ENCODE measurements at regions not wholly inside any gene's neighbourhood (a gene's known extent, or its start where the extent isn't known, plus 50 kb on each side); places are given as distances from the start of the nearest gene placed in this dataset.

DNA sequence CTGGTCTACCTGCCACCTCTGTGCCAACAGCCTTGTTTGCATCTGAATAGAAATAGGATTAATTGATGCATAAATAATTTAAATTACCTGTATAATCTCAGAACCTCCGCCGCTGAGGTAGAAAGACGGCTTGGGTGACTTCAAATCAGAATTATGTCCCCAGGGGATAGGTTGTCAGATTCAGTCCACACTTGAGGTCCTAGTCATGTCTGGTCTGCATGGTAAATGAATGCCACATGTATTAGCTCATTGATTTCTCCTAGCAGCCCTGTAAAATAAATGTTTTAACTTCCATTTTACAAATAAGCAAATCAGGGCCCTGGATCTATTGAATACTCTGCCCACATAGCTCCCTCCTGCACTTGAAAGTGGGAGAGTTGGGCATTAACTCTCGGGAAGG, 368.0 kb upstream of the WWC1 start:
- Histone ChIP-seq H3K9me3 (ENCODE audit: control insufficient read depth in 4 of 4, low read length in 3 of 4) (no peaks in the 10 kb centered on the region), H3K9ac (ENCODE audit: low read depth in 1 of 2, low read length in 2 of 2) (no peak overlapping the region), H3K36me3 (ENCODE audit: control insufficient read depth in 4 of 4, insufficient read depth in 3 of 4, low read depth in 1 of 4, low read length in 3 of 4) (no peaks in the 10 kb centered on the region), H3K27me3 (ENCODE audit: control insufficient read depth in 4 of 4, insufficient read depth in 4 of 4, low read length in 3 of 4) (no peaks in the 10 kb centered on the region), H3K4me3 (ENCODE audit: low read depth in 1 of 3, low read length in 3 of 3) (no peak overlapping the region), H3K27ac (ENCODE audit: low read depth in 1 of 2, low read length in 2 of 2) (no peak overlapping the region), H3K4me1 (ENCODE audit: control insufficient read depth in 4 of 4, insufficient read depth in 4 of 4, low read length in 3 of 4) (no peaks in the 10 kb centered on the region)
- DNase-seq (ENCODE audit: low spot score), result no peak
- TF ChIP-seq HNF4A (conservative IDR thresholded peaks at IDR 0.05) (no peak), HNF4G (IDR thresholded peaks at IDR 0.05) (no peak), RXRA (IDR thresholded peaks at IDR 0.05) (no peak), JUND (IDR thresholded peaks at IDR 0.05) (no peak), FOXA2 (IDR thresholded peaks at IDR 0.05) (no peak), EGR1 (IDR thresholded peaks at IDR 0.05; ENCODE audit: low read depth in 2 of 2) (no peak)
- TF ChIP-seq, protein P1, sequence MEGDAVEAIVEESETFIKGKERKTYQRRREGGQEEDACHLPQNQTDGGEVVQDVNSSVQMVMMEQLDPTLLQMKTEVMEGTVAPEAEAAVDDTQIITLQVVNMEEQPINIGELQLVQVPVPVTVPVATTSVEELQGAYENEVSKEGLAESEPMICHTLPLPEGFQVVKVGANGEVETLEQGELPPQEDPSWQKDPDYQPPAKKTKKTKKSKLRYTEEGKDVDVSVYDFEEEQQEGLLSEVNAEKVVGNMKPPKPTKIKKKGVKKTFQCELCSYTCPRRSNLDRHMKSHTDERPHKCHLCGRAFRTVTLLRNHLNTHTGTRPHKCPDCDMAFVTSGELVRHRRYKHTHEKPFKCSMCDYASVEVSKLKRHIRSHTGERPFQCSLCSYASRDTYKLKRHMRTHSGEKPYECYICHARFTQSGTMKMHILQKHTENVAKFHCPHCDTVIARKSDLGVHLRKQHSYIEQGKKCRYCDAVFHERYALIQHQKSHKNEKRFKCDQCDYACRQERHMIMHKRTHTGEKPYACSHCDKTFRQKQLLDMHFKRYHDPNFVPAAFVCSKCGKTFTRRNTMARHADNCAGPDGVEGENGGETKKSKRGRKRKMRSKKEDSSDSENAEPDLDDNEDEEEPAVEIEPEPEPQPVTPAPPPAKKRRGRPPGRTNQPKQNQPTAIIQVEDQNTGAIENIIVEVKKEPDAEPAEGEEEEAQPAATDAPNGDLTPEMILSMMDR (IDR thresholded peaks at IDR 0.05; ENCODE audit: low read depth, low read length, missing input control), result no peak
- TF ChIP-seq, protein P2, sequence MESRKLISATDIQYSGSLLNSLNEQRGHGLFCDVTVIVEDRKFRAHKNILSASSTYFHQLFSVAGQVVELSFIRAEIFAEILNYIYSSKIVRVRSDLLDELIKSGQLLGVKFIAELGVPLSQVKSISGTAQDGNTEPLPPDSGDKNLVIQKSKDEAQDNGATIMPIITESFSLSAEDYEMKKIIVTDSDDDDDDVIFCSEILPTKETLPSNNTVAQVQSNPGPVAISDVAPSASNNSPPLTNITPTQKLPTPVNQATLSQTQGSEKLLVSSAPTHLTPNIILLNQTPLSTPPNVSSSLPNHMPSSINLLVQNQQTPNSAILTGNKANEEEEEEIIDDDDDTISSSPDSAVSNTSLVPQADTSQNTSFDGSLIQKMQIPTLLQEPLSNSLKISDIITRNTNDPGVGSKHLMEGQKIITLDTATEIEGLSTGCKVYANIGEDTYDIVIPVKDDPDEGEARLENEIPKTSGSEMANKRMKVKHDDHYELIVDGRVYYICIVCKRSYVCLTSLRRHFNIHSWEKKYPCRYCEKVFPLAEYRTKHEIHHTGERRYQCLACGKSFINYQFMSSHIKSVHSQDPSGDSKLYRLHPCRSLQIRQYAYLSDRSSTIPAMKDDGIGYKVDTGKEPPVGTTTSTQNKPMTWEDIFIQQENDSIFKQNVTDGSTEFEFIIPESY (IDR thresholded peaks at IDR 0.05), result no peak
- WGBS, result 76% methylated on average over 4 of the region's 4 CpGs

DNA sequence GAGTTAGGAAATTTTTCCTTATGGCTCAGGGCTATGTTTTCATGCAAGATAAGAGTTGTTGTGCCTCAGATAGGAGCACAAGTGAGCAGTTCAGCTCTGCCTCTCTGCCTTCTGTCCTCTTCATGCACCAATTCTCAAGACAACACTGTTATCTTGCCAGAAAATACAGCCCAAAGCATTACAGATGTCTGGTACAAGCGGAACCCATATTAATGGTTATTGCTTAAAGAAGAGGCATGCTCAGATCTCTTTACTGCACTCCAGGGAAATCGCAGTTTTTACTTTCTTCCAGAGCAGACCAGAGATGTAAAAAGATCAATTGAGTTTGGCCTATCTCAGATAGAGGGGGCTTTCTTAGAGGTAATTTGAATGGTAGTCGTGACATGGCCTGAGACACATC, 361.6 kb upstream of the WWC1 start:
- Histone ChIP-seq H3K4me1 (ENCODE audit: control insufficient read depth in 4 of 4, insufficient read depth in 4 of 4, low read length in 3 of 4) (no peaks in the 10 kb centered on the region), H3K27ac (ENCODE audit: low read depth in 1 of 2, low read length in 2 of 2) (no peak overlapping the region), H3K9me3 (ENCODE audit: control insufficient read depth in 4 of 4, low read length in 3 of 4) (no peaks in the 10 kb centered on the region), H3K36me3 (ENCODE audit: control insufficient read depth in 4 of 4, insufficient read depth in 3 of 4, low read depth in 1 of 4, low read length in 3 of 4) (no peaks in the 10 kb centered on the region), H3K9ac (ENCODE audit: low read depth in 1 of 2, low read length in 2 of 2) (no peak overlapping the region), H3K4me3 (ENCODE audit: low read depth in 1 of 3, low read length in 3 of 3) (no peak overlapping the region), H3K27me3 (ENCODE audit: control insufficient read depth in 4 of 4, insufficient read depth in 4 of 4, low read length in 3 of 4) (peaks cover 0 to 3% (median 0%) of the 10 kb centered on the region in 4 donors)
- WGBS, result 89% methylated on average over 3 of the region's 3 CpGs
- DNase-seq (ENCODE audit: low spot score), result no peak
- TF ChIP-seq RAD21 (IDR thresholded peaks at IDR 0.05) (no peak), NR2F2 (IDR thresholded peaks at IDR 0.05) (no peak), SP1 (IDR thresholded peaks at IDR 0.05) (no peak), FOXA1 (IDR thresholded peaks at IDR 0.05) (no peak), TAF1 (conservative IDR thresholded peaks at IDR 0.05) (no peak), YY1 (IDR thresholded peaks at IDR 0.05) (no peak), GABPA (IDR thresholded peaks at IDR 0.05 in 1 of 2, conservative IDR thresholded peaks at IDR 0.05 in 1 of 2) (no peak), FOXA2 (IDR thresholded peaks at IDR 0.05) (no peak), JUND (IDR thresholded peaks at IDR 0.05) (no peak), RXRA (IDR thresholded peaks at IDR 0.05) (no peak)
- TF ChIP-seq, protein P3, sequence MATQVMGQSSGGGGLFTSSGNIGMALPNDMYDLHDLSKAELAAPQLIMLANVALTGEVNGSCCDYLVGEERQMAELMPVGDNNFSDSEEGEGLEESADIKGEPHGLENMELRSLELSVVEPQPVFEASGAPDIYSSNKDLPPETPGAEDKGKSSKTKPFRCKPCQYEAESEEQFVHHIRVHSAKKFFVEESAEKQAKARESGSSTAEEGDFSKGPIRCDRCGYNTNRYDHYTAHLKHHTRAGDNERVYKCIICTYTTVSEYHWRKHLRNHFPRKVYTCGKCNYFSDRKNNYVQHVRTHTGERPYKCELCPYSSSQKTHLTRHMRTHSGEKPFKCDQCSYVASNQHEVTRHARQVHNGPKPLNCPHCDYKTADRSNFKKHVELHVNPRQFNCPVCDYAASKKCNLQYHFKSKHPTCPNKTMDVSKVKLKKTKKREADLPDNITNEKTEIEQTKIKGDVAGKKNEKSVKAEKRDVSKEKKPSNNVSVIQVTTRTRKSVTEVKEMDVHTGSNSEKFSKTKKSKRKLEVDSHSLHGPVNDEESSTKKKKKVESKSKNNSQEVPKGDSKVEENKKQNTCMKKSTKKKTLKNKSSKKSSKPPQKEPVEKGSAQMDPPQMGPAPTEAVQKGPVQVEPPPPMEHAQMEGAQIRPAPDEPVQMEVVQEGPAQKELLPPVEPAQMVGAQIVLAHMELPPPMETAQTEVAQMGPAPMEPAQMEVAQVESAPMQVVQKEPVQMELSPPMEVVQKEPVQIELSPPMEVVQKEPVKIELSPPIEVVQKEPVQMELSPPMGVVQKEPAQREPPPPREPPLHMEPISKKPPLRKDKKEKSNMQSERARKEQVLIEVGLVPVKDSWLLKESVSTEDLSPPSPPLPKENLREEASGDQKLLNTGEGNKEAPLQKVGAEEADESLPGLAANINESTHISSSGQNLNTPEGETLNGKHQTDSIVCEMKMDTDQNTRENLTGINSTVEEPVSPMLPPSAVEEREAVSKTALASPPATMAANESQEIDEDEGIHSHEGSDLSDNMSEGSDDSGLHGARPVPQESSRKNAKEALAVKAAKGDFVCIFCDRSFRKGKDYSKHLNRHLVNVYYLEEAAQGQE (IDR thresholded peaks at IDR 0.05), result no peak
- TF ChIP-seq, protein P2 (IDR thresholded peaks at IDR 0.05), result no peak
- TF ChIP-seq, protein P4, sequence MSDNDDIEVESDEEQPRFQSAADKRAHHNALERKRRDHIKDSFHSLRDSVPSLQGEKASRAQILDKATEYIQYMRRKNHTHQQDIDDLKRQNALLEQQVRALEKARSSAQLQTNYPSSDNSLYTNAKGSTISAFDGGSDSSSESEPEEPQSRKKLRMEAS (IDR thresholded peaks at IDR 0.05), result no peak

Data from liver (tissue), 8 donors.